ENCODE measurements at regions not wholly inside any gene's neighbourhood (a gene's known extent, or its start where the extent isn't known, plus 50 kb on each side); places are given as distances from the start of the nearest gene placed in this dataset.

DNA sequence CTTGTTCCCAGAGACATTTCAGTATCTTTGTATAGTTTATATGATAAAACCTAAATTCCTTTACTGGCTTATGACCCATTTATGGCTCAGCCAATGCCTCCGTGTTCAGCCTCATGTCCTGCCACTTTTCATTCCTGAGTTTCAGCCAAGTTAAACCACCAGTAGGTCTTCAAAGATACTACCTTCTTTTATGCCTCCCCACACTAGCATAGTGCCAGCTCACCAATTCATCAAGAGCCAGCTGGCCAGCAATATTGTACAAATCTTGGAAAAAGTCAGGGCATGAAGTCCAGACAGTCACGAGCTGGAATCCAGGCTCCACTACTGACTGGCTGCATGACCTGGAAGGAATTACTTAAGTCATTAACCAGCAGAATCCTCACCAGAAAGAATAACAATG is 446.0 kb downstream of the GPATCH2 start:
- TF ChIP-seq NFIC (IDR thresholded peaks at IDR 0.05) (no peak), FOXM1 (IDR thresholded peaks at IDR 0.05; ENCODE audit: borderline replicate concordance, low read depth) (no peak), EP300 (IDR thresholded peaks at IDR 0.05; ENCODE audit: borderline replicate concordance) (no peak), ZBTB7A (IDR thresholded peaks at IDR 0.05; ENCODE audit: low read depth) (no peak), RAD21 (IDR thresholded peaks at IDR 0.05; ENCODE audit: low read depth) (no peak), CEBPB (IDR thresholded peaks at IDR 0.05) (no peak), CREB1 (IDR thresholded peaks at IDR 0.05; ENCODE audit: low read depth) (no peak), YY1 (IDR thresholded peaks at IDR 0.05; ENCODE audit: low read depth) (no peak), TAF1 (IDR thresholded peaks at IDR 0.05; ENCODE audit: low read depth) (no peak)
- TF ChIP-seq, protein P1, sequence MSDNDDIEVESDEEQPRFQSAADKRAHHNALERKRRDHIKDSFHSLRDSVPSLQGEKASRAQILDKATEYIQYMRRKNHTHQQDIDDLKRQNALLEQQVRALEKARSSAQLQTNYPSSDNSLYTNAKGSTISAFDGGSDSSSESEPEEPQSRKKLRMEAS (IDR thresholded peaks at IDR 0.05), result no peak
- TF ChIP-seq, protein P2, sequence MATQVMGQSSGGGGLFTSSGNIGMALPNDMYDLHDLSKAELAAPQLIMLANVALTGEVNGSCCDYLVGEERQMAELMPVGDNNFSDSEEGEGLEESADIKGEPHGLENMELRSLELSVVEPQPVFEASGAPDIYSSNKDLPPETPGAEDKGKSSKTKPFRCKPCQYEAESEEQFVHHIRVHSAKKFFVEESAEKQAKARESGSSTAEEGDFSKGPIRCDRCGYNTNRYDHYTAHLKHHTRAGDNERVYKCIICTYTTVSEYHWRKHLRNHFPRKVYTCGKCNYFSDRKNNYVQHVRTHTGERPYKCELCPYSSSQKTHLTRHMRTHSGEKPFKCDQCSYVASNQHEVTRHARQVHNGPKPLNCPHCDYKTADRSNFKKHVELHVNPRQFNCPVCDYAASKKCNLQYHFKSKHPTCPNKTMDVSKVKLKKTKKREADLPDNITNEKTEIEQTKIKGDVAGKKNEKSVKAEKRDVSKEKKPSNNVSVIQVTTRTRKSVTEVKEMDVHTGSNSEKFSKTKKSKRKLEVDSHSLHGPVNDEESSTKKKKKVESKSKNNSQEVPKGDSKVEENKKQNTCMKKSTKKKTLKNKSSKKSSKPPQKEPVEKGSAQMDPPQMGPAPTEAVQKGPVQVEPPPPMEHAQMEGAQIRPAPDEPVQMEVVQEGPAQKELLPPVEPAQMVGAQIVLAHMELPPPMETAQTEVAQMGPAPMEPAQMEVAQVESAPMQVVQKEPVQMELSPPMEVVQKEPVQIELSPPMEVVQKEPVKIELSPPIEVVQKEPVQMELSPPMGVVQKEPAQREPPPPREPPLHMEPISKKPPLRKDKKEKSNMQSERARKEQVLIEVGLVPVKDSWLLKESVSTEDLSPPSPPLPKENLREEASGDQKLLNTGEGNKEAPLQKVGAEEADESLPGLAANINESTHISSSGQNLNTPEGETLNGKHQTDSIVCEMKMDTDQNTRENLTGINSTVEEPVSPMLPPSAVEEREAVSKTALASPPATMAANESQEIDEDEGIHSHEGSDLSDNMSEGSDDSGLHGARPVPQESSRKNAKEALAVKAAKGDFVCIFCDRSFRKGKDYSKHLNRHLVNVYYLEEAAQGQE (IDR thresholded peaks at IDR 0.05; ENCODE audit: low read depth), result no peak
